ENCODE measurements at regions not wholly inside any gene's neighbourhood (a gene's known extent, or its start where the extent isn't known, plus 50 kb on each side); places are given as distances from the start of the nearest gene placed in this dataset.

DNA sequence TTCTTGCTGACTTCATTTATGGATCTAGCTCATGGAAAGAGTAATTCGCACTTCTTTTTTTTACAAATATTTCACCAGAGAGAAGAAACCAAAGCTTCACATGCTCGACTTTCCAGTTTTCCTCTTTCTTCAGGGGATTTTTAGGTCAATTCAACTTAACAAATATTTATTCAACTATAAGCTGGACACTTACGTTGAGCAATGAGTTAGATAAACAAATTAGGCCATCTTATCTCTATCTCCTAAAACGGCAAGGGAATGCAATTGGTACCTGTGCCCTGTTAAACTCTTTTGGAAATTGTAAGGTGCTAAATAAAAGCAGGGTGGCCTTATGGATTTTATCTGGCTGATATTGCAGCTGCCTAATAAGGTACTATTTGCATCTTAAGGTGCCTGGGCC, 145.1 kb upstream of the RAI14 start:
- DNase-seq: no peak

DNA sequence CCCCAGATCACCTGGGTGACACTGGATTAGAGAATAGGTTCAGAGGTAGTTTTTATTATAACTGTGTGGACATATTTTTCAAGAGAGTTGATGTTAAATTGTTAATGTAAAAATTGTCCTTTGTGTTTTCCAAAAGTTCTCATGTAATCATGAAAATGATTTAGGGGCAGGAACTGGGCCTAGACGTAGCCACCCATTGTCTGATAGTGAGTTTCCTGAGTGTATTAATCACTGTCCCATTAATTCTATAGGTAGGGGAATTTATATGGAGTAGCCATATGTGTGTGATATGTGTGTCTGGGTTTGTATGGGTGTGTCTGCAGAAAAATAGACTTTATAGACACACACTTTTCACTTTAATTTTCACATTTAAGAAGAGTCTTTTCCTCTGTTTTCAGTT, 144.6 kb upstream of the RAI14 start:
- no peak for DNase-seq

DNA sequence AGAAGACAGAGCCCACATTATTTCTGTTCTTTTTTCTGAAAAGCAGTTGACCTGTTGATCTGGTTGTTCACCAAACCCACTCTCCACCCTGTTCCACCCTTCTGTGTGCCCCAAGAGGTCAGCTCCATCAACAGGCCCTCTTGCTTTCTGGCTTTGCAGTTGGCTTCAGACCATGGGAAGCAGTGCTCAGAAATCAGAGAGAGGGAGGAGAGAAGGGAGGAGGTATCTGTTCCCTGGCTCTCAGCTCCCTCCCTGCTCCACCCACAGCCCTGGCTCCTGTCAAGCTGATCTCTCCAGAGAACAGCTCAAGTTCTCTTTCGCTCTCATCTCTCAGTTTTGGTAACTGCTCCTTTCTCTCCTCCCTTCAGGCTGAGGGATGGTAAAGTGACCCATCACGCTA, 144.2 kb upstream of the RAI14 start:
- DNase-seq: no peak

DNA sequence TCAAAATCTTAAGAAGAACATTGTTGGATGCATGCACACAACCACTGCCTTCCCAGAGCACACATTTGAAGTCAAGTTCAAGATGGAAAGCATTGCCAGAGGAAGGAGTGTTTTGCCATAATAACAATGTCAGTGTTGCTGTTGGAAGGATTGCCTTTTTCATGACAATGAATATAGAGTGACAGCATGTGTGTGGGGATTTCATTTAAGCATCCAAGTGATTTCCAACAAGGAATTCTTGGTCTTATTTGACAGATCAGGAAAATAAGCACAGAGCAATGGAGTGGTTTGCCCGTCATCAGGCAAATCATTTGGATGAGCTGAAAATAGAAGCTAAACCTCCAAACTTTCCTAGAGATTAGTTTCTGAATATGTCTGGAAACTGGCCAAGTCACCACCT, 140.0 kb upstream of the RAI14 start:
- no peak for DNase-seq

DNA sequence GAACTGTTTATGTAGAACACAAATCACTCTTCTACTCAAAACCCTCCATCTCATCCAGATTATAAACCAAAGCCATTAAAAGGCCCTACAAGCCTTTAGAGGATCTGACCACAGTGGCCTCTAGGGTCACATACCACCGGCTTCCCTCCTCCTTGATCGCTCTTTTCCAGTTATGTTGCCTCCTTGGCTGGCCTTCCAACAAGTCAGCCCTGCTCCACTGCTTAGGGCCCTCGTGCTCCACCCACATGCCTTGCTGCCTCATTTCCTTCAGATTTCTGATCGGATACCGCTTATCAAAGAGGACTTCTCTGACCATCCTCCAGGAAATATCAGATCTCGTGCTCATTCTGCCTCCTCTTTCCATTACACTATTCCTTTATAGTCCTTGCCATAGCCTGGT, 139.4 kb upstream of the RAI14 start:
- DNase-seq: no peak

DNA sequence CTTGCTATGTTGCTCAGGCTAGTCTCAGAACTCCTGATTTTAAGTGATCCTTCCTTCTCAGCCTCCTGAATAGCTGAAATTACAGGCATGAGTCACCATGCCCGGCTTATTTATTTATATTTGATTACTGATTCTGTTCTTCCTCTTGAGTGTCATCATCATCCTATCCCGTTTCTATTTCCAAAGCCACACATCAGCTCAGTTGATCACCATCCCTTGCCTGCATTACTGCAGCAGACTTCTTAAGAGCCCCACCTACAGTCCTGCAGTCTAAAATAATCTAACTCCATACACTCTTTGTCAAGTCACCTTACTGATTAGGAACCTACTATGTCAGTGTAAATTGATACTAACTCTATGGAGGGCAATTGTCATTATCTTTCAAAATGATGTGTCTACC, 138.9 kb upstream of the RAI14 start:
- no peak for DNase-seq

DNA sequence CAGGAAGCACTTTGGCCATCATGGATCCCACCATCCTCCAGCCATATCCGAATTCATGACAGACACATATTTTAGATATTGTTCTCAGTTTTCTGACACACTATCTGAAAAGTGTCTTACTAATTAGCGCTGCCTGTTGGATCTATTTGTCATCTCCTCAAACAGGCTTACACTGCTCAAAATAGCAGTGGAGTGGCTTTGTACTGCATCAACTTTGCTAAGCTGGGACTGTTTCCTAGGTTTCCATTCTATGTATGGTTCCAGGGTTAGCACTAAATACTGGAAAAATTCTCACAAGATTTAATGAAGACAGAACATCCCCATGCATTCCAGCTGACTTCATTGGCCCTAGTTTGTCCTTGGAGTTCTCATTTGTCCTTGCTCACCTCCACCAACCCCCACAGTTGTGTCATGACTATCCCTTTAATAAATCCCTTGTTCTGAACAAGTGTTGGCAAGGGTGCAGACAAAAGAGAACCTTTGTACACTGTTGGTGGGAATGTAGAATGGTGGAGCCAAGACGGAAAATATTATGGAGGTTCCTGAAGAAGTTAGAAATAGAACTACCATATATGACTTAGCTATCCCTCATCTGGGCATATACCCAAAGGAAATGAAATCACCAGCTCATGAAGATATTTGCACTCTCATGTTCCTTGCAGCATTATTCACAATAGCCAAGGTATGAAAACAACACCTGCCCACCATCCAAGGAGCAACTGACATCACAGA, 136.5 kb upstream of the RAI14 start:
- no peak for DNase-seq

DNA sequence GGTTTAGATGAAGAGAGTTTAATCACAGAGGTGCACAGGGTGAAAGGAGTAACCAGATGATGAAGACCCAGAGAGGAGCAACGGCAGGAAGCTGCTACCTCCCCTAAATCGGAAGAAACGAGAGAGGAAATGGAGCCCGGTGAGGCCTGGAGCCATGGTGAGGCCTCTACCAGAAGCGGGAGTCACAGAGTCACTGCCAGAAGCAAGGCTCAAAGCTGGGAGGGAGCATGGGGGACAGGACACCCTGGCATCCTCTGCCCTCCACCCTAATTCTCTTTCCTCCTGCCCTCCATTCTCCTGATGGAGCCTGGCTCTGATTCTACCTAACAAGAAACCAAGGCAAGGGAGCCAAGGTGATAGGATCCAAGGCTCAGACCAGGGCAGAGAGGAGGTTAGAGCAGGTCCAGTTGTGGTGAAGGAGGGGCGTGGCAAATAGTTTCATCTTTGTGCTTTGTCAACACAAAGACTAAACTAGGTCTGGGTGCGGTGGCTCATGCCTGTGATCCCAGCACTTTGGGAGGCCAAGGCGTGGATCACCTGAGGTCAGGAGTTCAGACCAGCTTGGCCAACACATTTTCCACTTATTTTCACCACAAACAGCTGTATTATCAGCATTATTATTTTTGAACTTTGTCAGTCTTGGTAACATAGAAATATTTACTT, 134.4 kb upstream of the RAI14 start:
- DNase-seq: no peak

DNA sequence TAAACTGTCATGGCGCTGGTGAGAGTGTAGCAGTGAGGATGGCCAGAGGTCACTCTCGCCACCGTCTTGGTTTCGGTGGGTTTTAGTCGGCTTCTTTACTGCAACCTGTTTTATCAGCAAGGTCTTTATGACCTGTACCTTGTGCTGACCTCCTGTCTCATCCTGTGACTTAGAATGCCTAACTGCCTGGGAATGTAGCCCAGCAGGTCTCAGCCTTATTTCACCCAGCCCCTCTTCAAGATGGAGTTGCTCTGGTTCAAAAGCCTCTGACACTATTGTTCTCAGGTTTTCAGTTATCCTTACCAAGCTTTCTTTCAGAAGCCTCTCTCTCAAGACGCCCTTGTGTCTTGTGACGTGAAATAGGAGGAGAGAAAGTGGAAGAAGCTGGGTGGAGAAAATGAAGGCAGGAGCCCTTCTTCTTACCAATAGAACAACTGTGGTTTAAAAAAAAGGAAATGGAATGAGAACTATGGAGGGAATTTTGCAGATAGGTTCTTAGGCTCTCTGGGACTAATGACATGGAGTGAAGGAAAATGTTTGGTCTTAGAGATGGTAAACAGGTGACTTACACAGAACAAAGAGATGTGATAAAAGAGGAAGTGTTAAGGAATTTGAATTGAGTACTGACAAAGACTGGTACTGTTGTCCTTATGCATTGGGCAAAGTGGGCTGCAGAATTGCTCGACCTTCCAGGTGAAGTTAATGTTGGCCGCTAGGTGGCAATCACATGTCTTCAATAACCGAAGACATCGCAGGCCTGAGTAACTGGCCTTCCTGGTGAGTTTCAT, 133.3 kb upstream of the RAI14 start:
- DNase-seq: peak; percentile 62

DNA sequence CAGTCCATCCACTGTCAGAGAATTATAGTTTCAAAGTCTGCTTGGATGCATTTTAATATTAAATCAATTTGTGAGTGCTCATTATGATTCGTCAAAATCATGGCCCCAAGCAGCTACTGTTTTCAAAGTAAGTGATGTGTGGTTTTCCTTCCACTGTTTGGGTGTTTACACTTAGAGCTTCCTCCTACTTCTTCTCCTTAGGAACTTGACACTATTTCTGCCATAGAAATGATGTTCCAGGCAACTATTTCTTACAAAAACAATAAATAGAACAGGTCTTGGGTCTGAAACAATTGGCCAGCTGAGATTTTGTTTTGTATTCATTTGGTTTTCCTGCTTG, 132.8 kb upstream of the RAI14 start:
- no peak for DNase-seq

DNA sequence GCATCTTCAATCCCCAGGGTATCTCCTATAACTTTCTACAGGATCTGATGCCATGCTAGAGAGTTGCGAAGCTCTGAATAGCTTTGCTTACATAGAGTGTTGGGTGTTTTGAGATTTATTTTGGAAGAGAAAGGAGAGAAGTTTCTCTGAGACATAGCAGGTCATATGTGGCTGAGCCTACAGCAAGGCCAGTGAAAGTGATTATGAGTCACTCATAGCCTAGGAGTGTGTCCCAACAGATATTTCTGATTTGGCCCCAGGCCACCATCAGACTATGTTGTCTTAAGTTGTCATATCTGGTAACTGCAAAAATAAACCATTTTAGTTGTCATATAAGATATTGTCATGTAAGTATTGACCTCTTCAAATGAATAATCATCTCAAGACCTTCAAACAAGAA, 132.0 kb upstream of the RAI14 start:
- DNase-seq: no peak

DNA sequence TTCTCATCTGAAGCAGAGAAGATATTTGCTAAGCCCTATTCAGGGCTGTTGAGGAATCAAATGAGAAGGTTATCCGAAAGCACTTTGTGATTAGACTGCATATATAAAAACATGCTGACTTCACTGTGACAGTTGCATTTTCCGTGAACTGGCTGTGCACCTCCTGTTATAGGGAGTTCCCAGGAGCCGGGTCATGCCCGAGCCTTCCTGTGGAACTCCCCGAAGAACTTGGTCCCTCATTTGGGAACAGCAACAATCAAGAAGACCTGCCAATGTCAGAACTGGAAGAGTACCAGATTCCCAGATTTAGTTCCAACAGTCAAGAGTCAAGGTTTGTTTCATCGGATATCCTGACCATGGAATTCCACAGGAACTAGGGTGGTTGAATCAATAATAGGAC, 130.4 kb upstream of the RAI14 start:
- DNase-seq: no peak

DNA sequence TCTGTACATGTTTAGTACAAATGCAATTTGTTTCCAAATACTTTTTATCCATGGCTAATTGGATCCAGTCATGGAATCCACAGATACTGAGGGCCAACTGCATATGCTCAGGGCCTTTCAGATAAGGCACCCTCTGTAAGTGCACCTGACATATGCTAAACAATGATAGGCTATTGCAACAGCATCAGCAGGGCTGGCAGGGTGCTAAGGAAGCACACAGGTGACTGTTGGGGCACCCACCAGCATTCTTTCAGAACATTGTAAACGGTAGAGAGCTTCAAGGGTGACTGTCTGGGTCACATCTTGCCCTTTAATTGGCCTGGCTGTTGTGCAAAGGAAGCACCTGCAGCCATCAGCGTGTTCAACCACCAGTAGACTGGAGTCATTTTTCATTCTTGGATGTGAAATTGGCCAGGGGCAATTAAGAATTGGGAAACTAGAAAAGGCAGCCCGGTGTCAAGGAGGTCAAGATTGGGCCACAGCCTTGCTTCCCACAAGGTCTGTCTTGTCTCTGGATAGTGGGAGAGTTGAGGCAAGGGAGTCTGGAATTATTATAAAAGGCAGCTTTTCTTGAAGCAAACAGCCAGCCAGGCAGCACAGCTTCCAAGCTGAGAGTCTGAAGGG, 129.3 kb upstream of the RAI14 start:
- no peak for DNase-seq

DNA sequence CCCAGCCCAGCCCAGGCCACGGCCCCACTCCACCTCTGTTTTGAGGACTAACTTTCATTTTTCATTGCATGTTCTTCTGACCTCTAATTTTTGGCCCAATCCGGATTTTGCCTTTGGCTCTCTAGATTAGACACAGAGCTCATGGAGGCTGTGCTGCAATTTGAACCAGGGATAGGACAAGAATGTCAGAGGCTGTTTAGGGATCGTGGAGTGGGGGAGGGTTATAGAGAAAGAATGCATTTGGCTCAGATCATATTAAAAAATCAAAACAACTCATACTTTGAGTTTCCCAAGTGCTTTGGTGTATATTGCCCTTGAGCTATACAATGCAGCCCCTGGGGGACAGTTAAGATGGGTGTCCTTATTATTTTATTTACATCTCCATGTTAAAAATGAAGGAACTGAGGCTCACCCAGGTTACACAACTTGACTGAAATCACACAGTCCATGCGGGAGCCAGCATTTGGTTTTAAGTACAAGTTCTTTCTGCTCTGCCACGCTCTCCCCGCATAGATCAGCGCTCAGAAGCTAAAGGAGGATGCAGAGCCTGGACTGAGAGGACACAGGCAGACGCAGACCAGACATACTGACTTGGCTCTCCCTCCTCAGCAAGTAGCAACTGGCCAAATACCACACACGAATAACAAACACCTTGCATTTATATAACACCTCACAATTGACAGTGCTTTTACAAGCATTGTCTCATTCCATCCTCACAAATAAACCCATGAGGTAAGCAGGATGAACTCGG, 126.4 kb upstream of the RAI14 start:
- DNase-seq: no peak

DNA sequence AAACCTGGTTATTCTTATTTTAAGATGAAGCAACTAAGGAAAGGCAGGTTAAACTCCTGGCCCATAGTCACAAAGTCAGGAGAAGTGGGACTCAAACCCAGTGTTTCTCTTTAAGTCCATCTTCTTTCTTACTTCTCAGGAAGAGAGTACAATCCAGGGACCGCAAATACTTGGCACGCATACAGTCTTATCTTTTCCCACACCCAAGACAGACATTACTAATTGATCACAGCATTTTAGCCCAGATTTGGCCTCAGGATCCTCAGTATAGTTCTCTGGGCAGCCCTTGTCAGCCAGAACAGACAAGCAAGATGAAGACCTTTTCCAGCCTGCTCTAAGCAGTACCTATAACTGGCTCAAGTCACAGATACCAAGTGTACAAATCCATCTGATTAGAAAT, 125.5 kb upstream of the RAI14 start:
- DNase-seq: no peak

DNA sequence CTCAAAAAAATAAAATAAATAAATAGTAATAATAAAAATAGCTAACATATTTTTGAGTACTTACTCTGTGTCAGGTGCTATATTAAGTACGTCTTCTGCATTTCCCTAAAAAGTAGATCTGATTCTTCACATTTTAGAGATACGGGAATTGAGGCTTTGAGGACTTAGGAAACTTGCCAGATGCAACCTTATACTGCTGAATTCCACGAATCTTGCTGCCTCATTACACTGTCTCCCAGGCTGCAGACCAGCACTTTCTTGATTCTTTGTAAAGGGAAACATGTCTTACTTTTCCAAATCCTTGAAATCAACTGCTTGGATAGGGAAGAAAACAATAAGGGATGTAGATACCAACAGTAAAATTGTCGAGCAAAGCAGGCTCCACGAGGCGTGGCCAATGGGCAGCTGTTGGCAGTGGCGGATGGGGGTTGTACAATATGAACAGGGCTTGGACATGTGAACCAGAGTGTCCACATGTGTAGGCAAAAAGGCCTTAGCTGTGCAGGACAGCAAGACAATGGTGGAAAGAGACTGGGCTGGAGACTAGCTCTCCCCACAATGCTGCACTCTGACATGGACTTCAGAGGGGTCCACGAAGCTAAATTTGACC, 124.3 kb upstream of the RAI14 start:
- DNase-seq: no peak

DNA sequence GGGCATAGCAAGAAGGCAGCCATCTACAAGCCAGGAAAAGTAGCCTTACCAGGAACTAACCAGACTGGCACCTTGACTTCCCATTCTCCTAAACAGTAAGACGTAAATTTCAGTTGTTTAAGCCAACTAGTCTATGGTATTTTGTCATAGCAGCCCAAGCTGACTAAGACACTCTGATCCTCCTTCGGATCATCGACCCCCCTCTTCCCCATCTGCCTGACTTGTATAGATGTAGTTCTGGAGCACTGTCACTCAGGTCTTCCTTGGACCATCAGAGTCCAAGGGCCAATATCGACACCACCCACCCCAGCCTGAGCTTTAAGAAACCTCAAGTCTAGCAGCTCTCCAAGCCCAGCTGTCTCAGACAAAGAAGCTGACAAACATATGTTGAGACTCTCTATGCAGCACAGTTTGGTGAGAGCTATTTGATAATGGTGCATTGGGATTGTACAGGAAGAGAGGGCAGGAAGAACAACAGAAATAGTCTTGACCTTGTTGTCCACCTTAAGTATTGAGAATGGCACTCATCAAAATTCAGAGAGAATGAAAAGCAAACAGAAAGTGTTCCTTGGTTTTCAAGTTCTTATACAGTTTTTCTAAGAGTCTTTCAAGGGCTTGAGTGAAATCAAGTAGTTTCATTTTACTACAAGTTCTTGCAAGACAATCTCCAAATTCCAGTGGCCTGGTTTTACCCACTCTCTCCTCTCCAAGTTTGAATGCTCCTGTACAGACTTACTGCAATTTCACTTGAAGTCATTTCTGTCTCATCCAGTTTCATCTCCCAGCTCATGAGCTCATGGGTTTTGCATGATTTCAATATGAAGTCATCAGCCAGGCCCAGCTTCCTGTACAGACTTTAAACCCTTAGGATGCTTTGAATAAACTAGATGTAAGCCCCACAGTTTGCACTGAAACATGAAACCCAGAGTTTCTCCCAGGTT, 122.3 kb upstream of the RAI14 start:
- no peak for DNase-seq

DNA sequence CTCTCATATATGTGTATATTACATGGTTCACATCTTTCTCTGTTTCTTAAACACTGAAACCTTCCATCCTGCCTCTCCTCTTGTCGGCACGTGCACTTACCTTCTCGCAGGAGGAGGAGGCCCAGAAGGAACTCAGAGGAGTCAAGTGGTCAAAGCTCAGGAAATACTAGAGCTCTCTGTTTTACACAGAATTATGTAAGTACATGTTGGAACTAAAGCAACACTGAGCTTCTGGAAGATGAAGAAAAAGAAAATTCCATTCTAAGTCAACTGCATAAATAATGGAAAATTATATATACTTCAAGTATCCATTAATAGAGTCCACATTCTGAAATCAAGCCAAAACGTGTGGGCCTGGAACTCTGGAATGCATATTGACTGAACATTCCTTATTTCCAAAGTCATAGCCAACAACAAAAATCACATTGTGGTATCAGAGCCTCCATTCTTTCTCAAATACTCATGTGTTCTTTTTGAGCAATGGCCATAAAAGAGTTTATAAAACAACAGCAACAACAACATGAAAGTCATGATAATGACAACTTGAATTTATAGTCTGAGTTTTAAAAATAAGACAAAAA, 121.5 kb upstream of the RAI14 start:
- no peak for DNase-seq

DNA sequence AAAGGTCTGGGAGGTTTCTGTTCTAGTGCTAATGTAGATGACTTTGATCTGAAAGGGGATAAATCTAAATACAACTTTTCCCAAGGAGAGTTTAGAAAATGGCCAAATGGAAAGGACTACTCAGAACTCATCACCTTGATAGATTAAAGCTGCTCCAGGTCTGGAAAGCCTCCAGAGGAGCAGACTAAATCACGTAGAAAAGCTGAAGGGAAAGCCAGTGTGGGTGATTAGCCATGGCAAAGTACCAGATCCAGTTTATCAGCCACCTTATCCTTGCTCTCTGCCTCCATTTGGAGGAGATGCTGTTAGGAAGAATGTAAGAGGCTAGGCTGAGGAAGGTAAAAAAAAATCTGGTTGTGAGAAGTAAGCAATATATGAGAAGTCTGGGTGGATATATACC, 120.7 kb upstream of the RAI14 start:
- no peak for DNase-seq

DNA sequence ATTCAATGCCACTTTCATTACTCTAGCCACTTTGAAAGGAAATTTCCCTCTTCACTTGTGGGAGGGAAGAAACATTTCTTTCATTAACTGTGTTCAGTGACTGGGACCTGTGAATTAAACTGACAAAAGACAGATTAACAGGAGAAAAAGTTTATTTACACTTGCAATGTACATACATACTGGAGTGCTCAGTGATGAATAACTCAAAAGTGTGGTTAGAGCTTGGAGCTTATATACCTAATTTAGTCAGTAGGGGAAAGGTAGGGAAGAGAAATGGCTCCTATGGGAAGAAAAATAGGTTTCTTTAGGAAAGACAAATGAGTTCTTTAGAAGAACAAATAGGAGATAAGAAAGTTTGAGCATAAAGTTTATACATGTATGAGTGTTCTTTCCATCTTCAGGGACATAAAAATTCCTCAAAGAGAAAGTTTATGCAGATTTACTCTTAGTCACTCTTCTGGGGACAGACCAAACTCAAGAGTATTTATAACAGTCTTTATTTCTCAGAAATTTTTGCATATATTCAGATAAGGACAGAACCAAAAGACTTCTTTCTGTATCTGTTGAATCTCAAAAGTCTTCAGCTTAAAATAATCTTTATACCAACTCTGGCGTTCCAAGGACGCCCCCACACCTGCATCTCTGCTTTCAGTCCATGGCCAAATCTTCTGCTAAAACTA, 120.0 kb upstream of the RAI14 start:
- DNase-seq: no peak

Data from CD4-positive, alpha-beta T cell treated with Interleukin-6 for 4 hours (primary cell).